Thyroid gland (tissue), 4 donors: ENCODE measurements at regions not wholly inside any gene's neighbourhood (a gene's known extent, or its start where the extent isn't known, plus 50 kb on each side); places are given as distances from the start of the nearest gene placed in this dataset.

Source experiments
- CTCF ChIP-seq, 6 experiments: fragments of 200-600 bp in 3 of 6; fragments of 450-650 bp in 3 of 6; sonication (generic) in 3 of 6; IDR thresholded peaks; one replicate each; pipeline ENCODE4 v1.5.1; 2016 to 2019; ENCODE audit warnings: antibody characterized with exemption in 6 of 6, mild to moderate bottlenecking in 2 of 6, inconsistent platforms in 1 of 6, moderate library complexity in 1 of 6
- POLR2A ChIP-seq, 2 donors: fragments of 450-650 bp; IDR thresholded peaks; one replicate each; pipeline ENCODE4 v1.6.1; 2017; ENCODE audit warnings: antibody characterized with exemption in 2 of 2, mild to moderate bottlenecking in 2 of 2, moderate library complexity in 1 of 2

- no peak for TF ChIP-seq POLR2A (IDR thresholded peaks at IDR 0.05)
- TF ChIP-seq CTCF (IDR thresholded peaks at IDR 0.05), result no peak
Observed at GRCh38 chr4:54499308-54500074, 158.3 kb upstream of the KIT start.
